ENCODE measurements at regions not wholly inside any gene's neighbourhood (a gene's known extent, or its start where the extent isn't known, plus 50 kb on each side); places are given as distances from the start of the nearest gene placed in this dataset.
"Not testable (repeated sequence)": the region's sequence is repeated elsewhere in the genome, so short reads cannot be mapped to it uniquely, and the experiment has no call there.

DNA sequence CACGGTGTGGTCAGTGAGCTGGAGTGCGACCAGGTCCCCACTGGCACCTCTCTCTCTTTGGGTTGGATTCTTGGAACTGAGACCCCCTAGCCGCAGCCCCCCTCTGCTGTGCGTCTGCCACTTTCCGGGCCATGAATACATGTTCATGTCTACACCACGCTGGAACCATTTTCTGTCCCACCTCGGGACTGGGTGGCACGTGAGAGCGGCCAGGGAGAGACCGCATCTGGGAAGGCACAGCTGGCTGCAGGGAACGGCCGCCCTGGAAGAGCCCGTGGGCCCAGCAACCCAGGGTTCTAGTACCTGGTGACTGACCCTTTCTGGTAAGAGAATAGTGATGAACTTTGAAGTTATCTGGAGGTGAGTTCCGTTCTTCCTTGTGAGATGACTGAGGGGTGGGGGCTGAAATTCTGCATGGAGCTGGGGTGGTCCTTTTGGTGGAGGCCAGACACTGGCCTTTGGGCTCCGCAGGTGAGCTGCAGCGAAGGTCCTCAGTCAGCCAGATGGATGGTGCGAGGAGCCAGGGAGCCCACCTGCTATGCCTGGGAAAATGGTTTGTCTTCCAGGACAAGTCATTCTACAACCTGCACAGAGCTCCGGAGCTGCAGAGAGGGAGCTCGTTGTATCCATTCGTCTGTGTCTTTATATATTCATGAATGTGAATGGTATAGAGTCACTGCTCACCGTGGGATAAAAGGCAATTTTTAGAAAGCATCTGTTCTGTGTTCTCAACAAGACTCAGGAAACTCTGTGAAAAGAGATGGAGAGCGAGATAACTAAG is 223.5 kb downstream of the NDUFA10 start:
- no peak for ATAC-seq
- TF ChIP-seq ZFP30 (CRISPR knock-in tag; IDR thresholded peaks at IDR 0.05) (no peak), ZNF8 (CRISPR knock-in tag; IDR thresholded peaks at IDR 0.05) (no peak)
- TF ChIP-seq, protein P1, sequence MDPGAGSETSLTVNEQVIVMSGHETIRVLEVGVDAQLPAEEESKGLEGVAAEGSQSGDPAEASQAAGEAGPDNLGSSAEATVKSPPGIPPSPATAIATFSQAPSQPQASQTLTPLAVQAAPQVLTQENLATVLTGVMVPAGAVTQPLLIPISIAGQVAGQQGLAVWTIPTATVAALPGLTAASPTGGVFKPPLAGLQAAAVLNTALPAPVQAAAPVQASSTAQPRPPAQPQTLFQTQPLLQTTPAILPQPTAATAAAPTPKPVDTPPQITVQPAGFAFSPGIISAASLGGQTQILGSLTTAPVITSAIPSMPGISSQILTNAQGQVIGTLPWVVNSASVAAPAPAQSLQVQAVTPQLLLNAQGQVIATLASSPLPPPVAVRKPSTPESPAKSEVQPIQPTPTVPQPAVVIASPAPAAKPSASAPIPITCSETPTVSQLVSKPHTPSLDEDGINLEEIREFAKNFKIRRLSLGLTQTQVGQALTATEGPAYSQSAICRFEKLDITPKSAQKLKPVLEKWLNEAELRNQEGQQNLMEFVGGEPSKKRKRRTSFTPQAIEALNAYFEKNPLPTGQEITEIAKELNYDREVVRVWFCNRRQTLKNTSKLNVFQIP (CRISPR knock-in tag; IDR thresholded peaks at IDR 0.05; ENCODE audit: borderline replicate concordance, low read depth) = no peak

GRCh38 chr2:239800785-239801386 is 224.3 kb downstream of the NDUFA10 start:
- no peak for ATAC-seq
- TF ChIP-seq SNAI2 (CRISPR knock-in tag; IDR thresholded peaks at IDR 0.05) (no peak), CSDC2 (CRISPR knock-in tag; IDR thresholded peaks at IDR 0.05) (no peak), ZFP30 (CRISPR knock-in tag; IDR thresholded peaks at IDR 0.05) (no peak), ARNTL (CRISPR knock-in tag; IDR thresholded peaks at IDR 0.05; ENCODE audit: borderline replicate concordance, low read depth) (no peak), TCF4 (CRISPR knock-in tag; IDR thresholded peaks at IDR 0.05; ENCODE audit: borderline replicate concordance) (no peak), OSR1 (CRISPR knock-in tag; IDR thresholded peaks at IDR 0.05) (no peak), TOX (CRISPR knock-in tag; IDR thresholded peaks at IDR 0.05; ENCODE audit: borderline replicate concordance) (no peak)

GRCh38 chr2:239797316-239797715 is 227.8 kb downstream of the NDUFA10 start:
- no peak for ATAC-seq
- TF ChIP-seq TSHZ2 (CRISPR knock-in tag; IDR thresholded peaks at IDR 0.05) (no peak), ZNF565 (CRISPR knock-in tag; conservative IDR thresholded peaks at IDR 0.05; ENCODE audit: low read depth) (no peak), ARNTL (CRISPR knock-in tag; IDR thresholded peaks at IDR 0.05; ENCODE audit: borderline replicate concordance, low read depth) (no peak), OSR1 (CRISPR knock-in tag; IDR thresholded peaks at IDR 0.05) (no peak), BACH2 (CRISPR knock-in tag; IDR thresholded peaks at IDR 0.05; ENCODE audit: borderline replicate concordance) (no peak), SNAI2 (CRISPR knock-in tag; IDR thresholded peaks at IDR 0.05) (no peak)
- TF ChIP-seq, protein P2, sequence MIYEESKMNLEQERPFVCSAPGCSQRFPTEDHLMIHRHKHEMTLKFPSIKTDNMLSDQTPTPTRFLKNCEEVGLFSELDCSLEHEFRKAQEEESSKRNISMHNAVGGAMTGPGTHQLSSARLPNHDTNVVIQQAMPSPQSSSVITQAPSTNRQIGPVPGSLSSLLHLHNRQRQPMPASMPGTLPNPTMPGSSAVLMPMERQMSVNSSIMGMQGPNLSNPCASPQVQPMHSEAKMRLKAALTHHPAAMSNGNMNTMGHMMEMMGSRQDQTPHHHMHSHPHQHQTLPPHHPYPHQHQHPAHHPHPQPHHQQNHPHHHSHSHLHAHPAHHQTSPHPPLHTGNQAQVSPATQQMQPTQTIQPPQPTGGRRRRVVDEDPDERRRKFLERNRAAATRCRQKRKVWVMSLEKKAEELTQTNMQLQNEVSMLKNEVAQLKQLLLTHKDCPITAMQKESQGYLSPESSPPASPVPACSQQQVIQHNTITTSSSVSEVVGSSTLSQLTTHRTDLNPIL (CRISPR knock-in tag; IDR thresholded peaks at IDR 0.05; ENCODE audit: low read depth) = no peak

GRCh38 chr2:239795761-239796160 is 229.4 kb downstream of the NDUFA10 start:
- ATAC-seq = not testable (repeated sequence)

DNA sequence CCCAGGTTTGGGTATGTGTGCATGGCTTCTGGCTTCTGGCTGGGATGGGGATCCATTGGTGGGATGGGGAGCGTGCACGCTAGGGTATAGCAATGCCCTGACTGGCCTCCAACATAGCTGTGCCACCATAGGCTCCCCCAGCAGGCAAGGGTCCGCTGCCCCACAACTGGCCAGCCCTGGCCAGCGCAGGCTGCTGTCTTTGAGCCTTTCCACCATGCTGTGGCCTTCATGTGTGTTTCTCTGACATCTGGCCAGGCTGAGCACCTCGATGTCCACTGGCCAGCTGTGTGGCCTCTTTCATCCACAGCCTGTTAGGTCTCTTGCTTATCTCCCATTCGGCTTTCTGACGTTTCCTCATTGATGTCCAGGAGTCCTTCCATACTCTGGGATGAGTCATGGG is 231.3 kb downstream of the NDUFA10 start:
- no peak for TF ChIP-seq TCF4 (CRISPR knock-in tag; IDR thresholded peaks at IDR 0.05; ENCODE audit: borderline replicate concordance)
- no peak for TF ChIP-seq GLIS3 (CRISPR knock-in tag; IDR thresholded peaks at IDR 0.05)
- TF ChIP-seq ZC3H10 (CRISPR knock-in tag; IDR thresholded peaks at IDR 0.05) = no peak
- no peak for TF ChIP-seq OSR1 (CRISPR knock-in tag; IDR thresholded peaks at IDR 0.05)
- TF ChIP-seq ISL1 (CRISPR knock-in tag; IDR thresholded peaks at IDR 0.05) = no peak
- TF ChIP-seq BACH2 (CRISPR knock-in tag; IDR thresholded peaks at IDR 0.05; ENCODE audit: borderline replicate concordance) = no peak
- no peak for TF ChIP-seq RARB (CRISPR knock-in tag; IDR thresholded peaks at IDR 0.05)
- no peak for TF ChIP-seq CSRNP3 (CRISPR knock-in tag; IDR thresholded peaks at IDR 0.05)
- TF ChIP-seq, protein P2 (CRISPR knock-in tag; IDR thresholded peaks at IDR 0.05; ENCODE audit: low read depth) = no peak
- TF ChIP-seq ARNTL (CRISPR knock-in tag; IDR thresholded peaks at IDR 0.05; ENCODE audit: borderline replicate concordance, low read depth) = no peak
- TF ChIP-seq ZNF8 (CRISPR knock-in tag; IDR thresholded peaks at IDR 0.05) = no peak
- no peak for TF ChIP-seq PPARA (CRISPR knock-in tag; IDR thresholded peaks at IDR 0.05; ENCODE audit: borderline replicate concordance)
- TF ChIP-seq PATZ1 (CRISPR knock-in tag; IDR thresholded peaks at IDR 0.05; ENCODE audit: borderline replicate concordance) = no peak
- TF ChIP-seq ESRRG (CRISPR knock-in tag; IDR thresholded peaks at IDR 0.05) = no peak
- no peak for TF ChIP-seq TOX (CRISPR knock-in tag; IDR thresholded peaks at IDR 0.05; ENCODE audit: borderline replicate concordance)
- ATAC-seq = no peak
